ENCODE measurements at regions not wholly inside any gene's neighbourhood (a gene's known extent, or its start where the extent isn't known, plus 50 kb on each side); places are given as distances from the start of the nearest gene placed in this dataset.
A peak's percentile ranks its signal among the peaks of the same experiment; 100 is the strongest.

- no peak overlapping the region for H2AFZ ChIP-seq (ENCODE audit: low read depth, low read length, poor library complexity, severe bottlenecking)
- no peak overlapping the region for H3K4me3 ChIP-seq (replicated peaks in 1 of 2; ENCODE audit: low read depth in 1 of 2, low read length in 2 of 2)
- H3K9ac ChIP-seq (ENCODE audit: low read length): peak overlapping the region; percentile 65
- no peaks in the 10 kb centered on the region for H3K79me2 ChIP-seq (ENCODE audit: insufficient read depth, low read length)
- H3K9me3 ChIP-seq (ENCODE audit: control insufficient read depth in 1 of 2, insufficient read depth in 1 of 2, low read depth in 1 of 2, low read length in 2 of 2): no peaks in the 10 kb centered on the region
- CTCF ChIA-PET: interaction anchor here (1.5 kb wide), 1 partner anchor 11 kb away, joined by 3 read pairs; no protein-coding TSS in a partner anchor
- no peaks in the 10 kb centered on the region for H3K36me3 ChIP-seq (ENCODE audit: control insufficient read depth in 1 of 2, insufficient read depth in 2 of 2, low read length in 2 of 2)
- peak overlapping the region; percentile 94; the same call in 1 of the 2 replicates for H3K27ac ChIP-seq (ENCODE audit: low read depth, low read length)
- no peaks in the 10 kb centered on the region for H4K20me1 ChIP-seq (ENCODE audit: insufficient read depth)
- ATAC-seq: no peak
- TF ChIP-seq ZFX (IDR thresholded peaks at IDR 0.05) (no peak), EGR1 (IDR thresholded peaks at IDR 0.05; ENCODE audit: low read depth) (no peak), ZNF274 (IDR thresholded peaks at IDR 0.05; ENCODE audit: low read depth, low read length) (no peak), TCF7L2 (IDR thresholded peaks at IDR 0.05; ENCODE audit: borderline replicate concordance, extremely low read depth, insufficient read depth, insufficient read length) (no peak), SIN3A (IDR thresholded peaks at IDR 0.05; ENCODE audit: low read depth) (no peak), FOSL1 (IDR thresholded peaks at IDR 0.05; ENCODE audit: low read depth) (no peak)
- TF ChIP-seq, protein P1, sequence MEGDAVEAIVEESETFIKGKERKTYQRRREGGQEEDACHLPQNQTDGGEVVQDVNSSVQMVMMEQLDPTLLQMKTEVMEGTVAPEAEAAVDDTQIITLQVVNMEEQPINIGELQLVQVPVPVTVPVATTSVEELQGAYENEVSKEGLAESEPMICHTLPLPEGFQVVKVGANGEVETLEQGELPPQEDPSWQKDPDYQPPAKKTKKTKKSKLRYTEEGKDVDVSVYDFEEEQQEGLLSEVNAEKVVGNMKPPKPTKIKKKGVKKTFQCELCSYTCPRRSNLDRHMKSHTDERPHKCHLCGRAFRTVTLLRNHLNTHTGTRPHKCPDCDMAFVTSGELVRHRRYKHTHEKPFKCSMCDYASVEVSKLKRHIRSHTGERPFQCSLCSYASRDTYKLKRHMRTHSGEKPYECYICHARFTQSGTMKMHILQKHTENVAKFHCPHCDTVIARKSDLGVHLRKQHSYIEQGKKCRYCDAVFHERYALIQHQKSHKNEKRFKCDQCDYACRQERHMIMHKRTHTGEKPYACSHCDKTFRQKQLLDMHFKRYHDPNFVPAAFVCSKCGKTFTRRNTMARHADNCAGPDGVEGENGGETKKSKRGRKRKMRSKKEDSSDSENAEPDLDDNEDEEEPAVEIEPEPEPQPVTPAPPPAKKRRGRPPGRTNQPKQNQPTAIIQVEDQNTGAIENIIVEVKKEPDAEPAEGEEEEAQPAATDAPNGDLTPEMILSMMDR (IDR thresholded peaks at IDR 0.05 in 2 of 3, conservative IDR thresholded peaks at IDR 0.05 in 1 of 3; ENCODE audit: borderline replicate concordance in 1 of 3, insufficient read depth in 1 of 3, low read depth in 2 of 3, low read length in 2 of 3): no peak
- TF ChIP-seq, protein P2, sequence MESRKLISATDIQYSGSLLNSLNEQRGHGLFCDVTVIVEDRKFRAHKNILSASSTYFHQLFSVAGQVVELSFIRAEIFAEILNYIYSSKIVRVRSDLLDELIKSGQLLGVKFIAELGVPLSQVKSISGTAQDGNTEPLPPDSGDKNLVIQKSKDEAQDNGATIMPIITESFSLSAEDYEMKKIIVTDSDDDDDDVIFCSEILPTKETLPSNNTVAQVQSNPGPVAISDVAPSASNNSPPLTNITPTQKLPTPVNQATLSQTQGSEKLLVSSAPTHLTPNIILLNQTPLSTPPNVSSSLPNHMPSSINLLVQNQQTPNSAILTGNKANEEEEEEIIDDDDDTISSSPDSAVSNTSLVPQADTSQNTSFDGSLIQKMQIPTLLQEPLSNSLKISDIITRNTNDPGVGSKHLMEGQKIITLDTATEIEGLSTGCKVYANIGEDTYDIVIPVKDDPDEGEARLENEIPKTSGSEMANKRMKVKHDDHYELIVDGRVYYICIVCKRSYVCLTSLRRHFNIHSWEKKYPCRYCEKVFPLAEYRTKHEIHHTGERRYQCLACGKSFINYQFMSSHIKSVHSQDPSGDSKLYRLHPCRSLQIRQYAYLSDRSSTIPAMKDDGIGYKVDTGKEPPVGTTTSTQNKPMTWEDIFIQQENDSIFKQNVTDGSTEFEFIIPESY (IDR thresholded peaks at IDR 0.05; ENCODE audit: extremely low read depth, insufficient replicate concordance, low read length): no peak
- peaks cover 58 to 98% of the 10 kb centered on the region in 2 experiments for H3K4me1 ChIP-seq (ENCODE audit: control insufficient read depth in 1 of 2, insufficient read depth in 2 of 2, low read length in 2 of 2)
- no TSS peak for BruUV-seq (replicated peaks)
- POLR2A ChIA-PET: no interaction called here
- H3K27me3 ChIP-seq (ENCODE audit: insufficient read depth, low read length): no peaks in the 10 kb centered on the region
- DNase-seq (ENCODE audit: low read depth, low spot score): no peak
- intact Hi-C loops (cut with micrococcal nuclease): no loop called here
- H3K9me2 ChIP-seq (ENCODE audit: insufficient read depth): no peaks in the 10 kb centered on the region
- H3K4me2 ChIP-seq (ENCODE audit: low read length): no peak overlapping the region
- RAD21 ChIA-PET (ENCODE audit: low non-redundant PET in 1 of 2, low total read pairs in 2 of 2, uncharacterized antibody in 2 of 2, unreplicated experiment in 2 of 2): no interaction called here
These were observed 123.7 kb downstream of the ASB7 start for GRCh38 chr15:100726070-100726420.
